Colonic mucosa (tissue), 4 donors: ENCODE measurements at regions not wholly inside any gene's neighbourhood (a gene's known extent, or its start where the extent isn't known, plus 50 kb on each side); places are given as distances from the start of the nearest gene placed in this dataset.
"Not testable (repeated sequence)": the region's sequence is repeated elsewhere in the genome, so short reads cannot be mapped to it uniquely, and the experiment has no call there.

Source experiments
- DNase-seq: peaks from one replicate; pipeline ENCODE4 v3.0.0-alpha.2; 2020
- H3K27ac ChIP-seq: fragments of 200-600 bp; one replicate; pipeline ENCODE4 v1.8.0; 2021
- H3K27me3 ChIP-seq: fragments of 200-600 bp; one replicate; pipeline ENCODE4 v1.8.0; 2021
- H3K36me3 ChIP-seq: fragments of 200-600 bp; one replicate; pipeline ENCODE4 v1.8.0; 2021
- H3K4me1 ChIP-seq: fragments of 200-600 bp; one replicate; pipeline ENCODE4 v1.8.0; 2021; ENCODE audit warnings: mild to moderate bottlenecking
- H3K4me3 ChIP-seq: fragments of 200-600 bp; one replicate; pipeline ENCODE4 v1.8.0; 2021
- H3K9ac ChIP-seq, 2 donors: one replicate each; pipeline ENCODE4 v1.7.0; 2013; ENCODE audit warnings: control low read depth in 2 of 2, low read depth in 2 of 2, low read length in 2 of 2
- H3K9me3 ChIP-seq: fragments of 200-600 bp; one replicate; pipeline ENCODE4 v1.8.0; 2021
- intact Hi-C: fragments of 100-400 bp; cut with DNase I; formaldehyde crosslinking; loops from one replicate; pipeline ENCODE4 v1.14.1; 2022
- TF ChIP-seq, protein P1 (sequence below): fragments of 200-600 bp; IDR thresholded peaks from one replicate; pipeline ENCODE4 v1.8.0; 2022; ENCODE audit warnings: antibody characterized with exemption, mild to moderate bottlenecking
- donor health status: healthy.
- donor health status: DM: no; HTN: no; CAD: no.
- donor health status: DM: no; HTN: no; CAD: no.

DNA sequence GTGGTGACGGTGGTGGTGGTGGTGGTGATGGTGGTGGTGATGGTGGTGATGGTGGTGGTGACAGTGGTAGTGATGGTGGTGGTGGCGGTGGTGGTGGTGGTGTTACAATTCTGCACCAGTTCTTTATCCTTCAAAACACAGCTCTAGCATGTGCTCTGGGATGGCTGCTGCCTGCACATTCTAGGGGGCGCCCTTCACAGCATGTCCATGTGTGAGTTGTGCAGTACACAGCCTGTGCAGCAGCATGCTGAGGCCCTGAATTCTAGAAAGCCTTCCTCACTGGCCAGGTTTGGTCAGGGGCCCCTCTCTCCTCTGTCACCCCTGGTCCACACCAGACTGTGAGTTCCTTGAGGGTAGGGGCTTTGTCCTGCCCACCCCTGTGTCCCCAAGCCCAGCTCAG, 67.7 kb downstream of the MATN1 start:
- Histone ChIP-seq H3K27ac (no peak overlapping the region), H3K4me1 (no peaks in the 10 kb centered on the region), H3K9ac (no peak overlapping the region), H3K4me3 (no peak overlapping the region), H3K9me3 (no peaks in the 10 kb centered on the region), H3K36me3 (no peaks in the 10 kb centered on the region), H3K27me3 (no peaks in the 10 kb centered on the region)
- TF ChIP-seq, protein P1, sequence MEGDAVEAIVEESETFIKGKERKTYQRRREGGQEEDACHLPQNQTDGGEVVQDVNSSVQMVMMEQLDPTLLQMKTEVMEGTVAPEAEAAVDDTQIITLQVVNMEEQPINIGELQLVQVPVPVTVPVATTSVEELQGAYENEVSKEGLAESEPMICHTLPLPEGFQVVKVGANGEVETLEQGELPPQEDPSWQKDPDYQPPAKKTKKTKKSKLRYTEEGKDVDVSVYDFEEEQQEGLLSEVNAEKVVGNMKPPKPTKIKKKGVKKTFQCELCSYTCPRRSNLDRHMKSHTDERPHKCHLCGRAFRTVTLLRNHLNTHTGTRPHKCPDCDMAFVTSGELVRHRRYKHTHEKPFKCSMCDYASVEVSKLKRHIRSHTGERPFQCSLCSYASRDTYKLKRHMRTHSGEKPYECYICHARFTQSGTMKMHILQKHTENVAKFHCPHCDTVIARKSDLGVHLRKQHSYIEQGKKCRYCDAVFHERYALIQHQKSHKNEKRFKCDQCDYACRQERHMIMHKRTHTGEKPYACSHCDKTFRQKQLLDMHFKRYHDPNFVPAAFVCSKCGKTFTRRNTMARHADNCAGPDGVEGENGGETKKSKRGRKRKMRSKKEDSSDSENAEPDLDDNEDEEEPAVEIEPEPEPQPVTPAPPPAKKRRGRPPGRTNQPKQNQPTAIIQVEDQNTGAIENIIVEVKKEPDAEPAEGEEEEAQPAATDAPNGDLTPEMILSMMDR: no peak
- intact Hi-C loops: no loop called here
- DNase-seq: no peak

DNA sequence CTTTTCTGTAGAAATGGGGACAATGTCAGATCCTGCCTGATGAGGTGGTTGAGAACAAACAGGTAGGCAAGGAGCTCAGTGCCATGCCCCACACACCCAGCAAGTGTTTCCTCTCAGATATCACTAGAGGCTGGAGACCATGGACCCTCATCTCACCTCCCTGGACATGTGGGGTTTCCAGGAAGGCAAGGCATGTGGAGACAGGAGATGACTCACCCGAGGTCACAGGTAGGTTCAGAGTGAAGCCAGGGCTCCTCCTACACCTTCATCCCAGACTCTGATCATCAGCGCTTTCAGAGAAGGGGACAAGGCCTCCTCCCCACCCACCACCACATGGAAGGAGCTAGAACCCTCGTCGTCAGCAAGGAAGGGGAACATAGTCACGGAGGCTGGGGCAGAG, 69.2 kb downstream of the MATN1 start:
- no peaks in the 10 kb centered on the region for H3K36me3 ChIP-seq
- H3K9ac ChIP-seq: no peak overlapping the region
- no peak for DNase-seq
- TF ChIP-seq, protein P1: no peak
- intact Hi-C loops: no loop called here
- H3K4me1 ChIP-seq: no peaks in the 10 kb centered on the region
- no peaks in the 10 kb centered on the region for H3K9me3 ChIP-seq
- no peak overlapping the region for H3K27ac ChIP-seq
- no peak overlapping the region for H3K4me3 ChIP-seq
- no peaks in the 10 kb centered on the region for H3K27me3 ChIP-seq

DNA sequence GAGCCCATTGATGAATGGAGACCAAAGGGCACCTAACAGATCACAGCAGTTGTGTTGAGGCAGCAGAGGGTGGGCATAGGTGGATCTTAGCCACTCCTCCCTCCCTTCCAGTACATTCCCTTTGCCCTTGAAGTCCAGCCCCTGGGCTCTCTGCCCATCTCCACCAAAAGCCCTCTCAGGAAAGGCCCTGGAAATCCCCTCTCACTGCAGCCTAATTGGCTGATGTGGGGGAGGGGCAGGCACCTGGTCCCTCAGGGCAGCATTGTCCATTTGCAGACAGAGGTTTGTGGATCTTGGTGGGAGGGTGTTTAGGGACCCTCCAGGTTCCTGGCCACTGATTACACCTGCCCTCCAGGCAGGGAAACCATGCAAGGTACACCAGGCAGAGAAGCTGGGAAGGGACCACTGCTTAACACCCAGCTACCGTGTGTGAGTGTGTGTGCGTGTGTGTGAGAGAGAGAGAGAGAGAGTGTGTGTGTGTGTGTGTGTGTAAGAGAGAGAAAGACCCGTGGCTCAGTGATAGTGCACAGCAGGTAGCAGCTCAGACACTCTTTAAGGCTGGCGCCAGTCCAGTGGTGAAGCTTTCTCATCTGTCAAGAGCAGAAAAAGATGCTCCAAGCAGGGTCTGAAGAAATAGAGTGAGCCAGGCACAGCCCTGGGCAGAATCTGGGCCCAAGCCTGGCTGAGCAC, 71.1 kb downstream of the MATN1 start:
- H3K36me3 ChIP-seq: no peaks in the 10 kb centered on the region
- no peak for DNase-seq
- intact Hi-C loops: no loop called here
- H3K27me3 ChIP-seq: no peaks in the 10 kb centered on the region
- H3K9me3 ChIP-seq: no peaks in the 10 kb centered on the region
- no peak overlapping the region for H3K4me3 ChIP-seq
- TF ChIP-seq, protein P1: no peak
- H3K9ac ChIP-seq: no peak overlapping the region
- no peak overlapping the region for H3K27ac ChIP-seq
- no peaks in the 10 kb centered on the region for H3K4me1 ChIP-seq

- DNase-seq, H3K9ac ChIP-seq, H3K9me3 ChIP-seq, H3K27me3 ChIP-seq, H3K27ac ChIP-seq, H3K36me3 ChIP-seq, H3K4me1 ChIP-seq, intact Hi-C loops, H3K4me3 ChIP-seq: not testable (repeated sequence)
Measured at GRCh38 chr1:30651395-30651794, 72.0 kb downstream of the MATN1 start.

DNA sequence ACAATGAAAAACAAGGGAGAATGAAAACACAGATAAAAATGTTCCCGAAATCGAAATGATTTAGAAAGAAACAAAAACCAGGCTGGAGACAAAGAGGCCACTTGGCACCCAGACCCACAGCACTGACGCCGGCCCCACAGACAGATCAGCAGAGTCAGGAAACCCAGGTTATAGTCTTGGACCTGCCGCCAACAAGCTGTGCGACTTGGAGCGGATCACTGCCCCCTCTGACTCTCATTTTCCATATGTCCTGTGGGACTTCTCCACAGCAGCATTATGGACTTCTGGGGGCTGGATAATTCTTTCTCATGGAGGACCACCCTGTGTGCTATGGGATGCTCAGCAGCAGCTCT, 72.4 kb downstream of the MATN1 start:
- Histone ChIP-seq H3K27me3 (no peaks in the 10 kb centered on the region), H3K9ac (no peak overlapping the region)
- intact Hi-C loops: no loop called here

More for the DNA sequence above, 72.4 kb downstream of the MATN1 start:
- no peaks in the 10 kb centered on the region for H3K4me1 ChIP-seq
- TF ChIP-seq, protein P1: no peak
- H3K4me3 ChIP-seq: no peak overlapping the region
- H3K27ac ChIP-seq: no peak overlapping the region
- no peaks in the 10 kb centered on the region for H3K36me3 ChIP-seq
- no peak for DNase-seq
- H3K9me3 ChIP-seq: no peaks in the 10 kb centered on the region
